HL-60 (cell line): ENCODE measurements at regions not wholly inside any gene's neighbourhood (a gene's known extent, or its start where the extent isn't known, plus 50 kb on each side); places are given as distances from the start of the nearest gene placed in this dataset.

Source experiments
- CTCF ChIP-seq: IDR thresholded peaks from one replicate; pipeline ENCODE4 v1.5.1; 2011; ENCODE audit warnings: low read length, control low read depth, inconsistent platforms; ENCODE audit not compliant: insufficient read depth
- GABPA ChIP-seq: IDR thresholded peaks from 2 replicates; pipeline ENCODE4 v1.6.1; 2012; ENCODE audit warnings: low read depth
- POLR2AphosphoS5 ChIP-seq: IDR thresholded peaks from 2 replicates; pipeline ENCODE4 v1.6.1; 2012; ENCODE audit warnings: low read depth
- REST ChIP-seq: IDR thresholded peaks from 2 replicates; pipeline ENCODE4 v1.6.1; 2012; ENCODE audit warnings: low read depth; ENCODE audit not compliant: insufficient replicate concordance
- SPI1 ChIP-seq: IDR thresholded peaks from 2 replicates; pipeline ENCODE4 v1.6.1; 2012; ENCODE audit warnings: low read depth, mild to moderate bottlenecking, borderline replicate concordance

- TF ChIP-seq POLR2AphosphoS5 (no peak), CTCF (no peak), REST (no peak), SPI1 (peak; percentile 15; the same call in 1 of the 2 replicates), GABPA (no peak)
Observed at GRCh38 chr16:85528528-85529387, 84.4 kb upstream of the GSE1 start.
